WERI-Rb-1 (cell line): ENCODE measurements at regions not wholly inside any gene's neighbourhood (a gene's known extent, or its start where the extent isn't known, plus 50 kb on each side); places are given as distances from the start of the nearest gene placed in this dataset.

Source experiments
- DNase-seq: peaks from one replicate; pipeline ENCODE4 v3.0.0-alpha.2; 2020
- H3K27ac ChIP-seq: fragments of 250-450 bp; sonication (Bioruptor Pico); 2 replicates; pipeline ENCODE4 v1.5.1; 2020; ENCODE audit warnings: mild to moderate bottlenecking, moderate library complexity
- H3K27me3 ChIP-seq: fragments of 250-450 bp; sonication (Bioruptor Pico); 2 replicates; pipeline ENCODE4 v1.5.1; 2021; ENCODE audit warnings: mild to moderate bottlenecking, low read depth, moderate library complexity; ENCODE audit not compliant: insufficient read depth, severe bottlenecking
- H3K36me3 ChIP-seq: fragments of 250-450 bp; sonication (Bioruptor Pico); 2 replicates; pipeline ENCODE4 v1.5.1; 2020; ENCODE audit warnings: mild to moderate bottlenecking, moderate library complexity
- H3K4me3 ChIP-seq: 2 replicates; pipeline ENCODE4 v1.5.1; 2011; ENCODE audit warnings: low read depth, mild to moderate bottlenecking, control low read depth, low read length
- H3K9me3 ChIP-seq: fragments of 250-450 bp; sonication (Bioruptor Pico); 2 replicates; pipeline ENCODE4 v1.5.1; 2021; ENCODE audit warnings: mild to moderate bottlenecking, moderate library complexity; ENCODE audit not compliant: severe bottlenecking
- CTCF ChIP-seq: IDR thresholded peaks from 2 replicates; pipeline ENCODE4 v1.5.1; 2011; ENCODE audit warnings: low read depth, mild to moderate bottlenecking, control low read depth, inconsistent platforms, low read length

DNA sequence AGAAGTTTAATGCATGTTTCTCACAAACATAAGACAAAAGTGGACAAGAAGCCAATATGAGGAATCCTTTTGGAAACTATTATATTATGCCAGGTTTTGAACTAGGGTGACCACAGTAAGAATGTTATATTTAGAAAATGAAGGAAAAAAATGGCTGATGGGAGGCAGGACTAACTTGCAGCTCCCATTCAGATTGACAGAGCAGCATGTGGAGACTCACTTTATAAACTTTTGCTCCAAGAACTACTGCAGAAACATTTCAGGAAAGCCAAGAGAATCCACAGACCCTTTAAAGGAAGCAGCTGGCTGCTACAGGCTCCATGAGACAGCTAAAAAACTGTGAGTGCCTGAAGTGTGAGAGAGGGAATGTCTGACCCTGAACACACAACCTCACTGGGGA is 738.6 kb upstream of the GRIA3 start:
- no peak overlapping the region for H3K4me3 ChIP-seq
- peaks cover 11% of the 10 kb centered on the region for H3K27me3 ChIP-seq
- no peak for DNase-seq
- H3K36me3 ChIP-seq, result no peaks in the 10 kb centered on the region
- no peak for TF ChIP-seq CTCF
- H3K9me3 ChIP-seq, result no peaks in the 10 kb centered on the region
- no peak overlapping the region for H3K27ac ChIP-seq

- no peak for TF ChIP-seq CTCF
- no peak overlapping the region for H3K27ac ChIP-seq
- DNase-seq, result no peak
- no peaks in the 10 kb centered on the region for H3K36me3 ChIP-seq
- H3K9me3 ChIP-seq, result no peaks in the 10 kb centered on the region
- H3K4me3 ChIP-seq, result no peak overlapping the region
- peaks cover 32% of the 10 kb centered on the region for H3K27me3 ChIP-seq
These were observed 719.7 kb upstream of the GRIA3 start for GRCh38 chrX:122464341-122464740.

DNA sequence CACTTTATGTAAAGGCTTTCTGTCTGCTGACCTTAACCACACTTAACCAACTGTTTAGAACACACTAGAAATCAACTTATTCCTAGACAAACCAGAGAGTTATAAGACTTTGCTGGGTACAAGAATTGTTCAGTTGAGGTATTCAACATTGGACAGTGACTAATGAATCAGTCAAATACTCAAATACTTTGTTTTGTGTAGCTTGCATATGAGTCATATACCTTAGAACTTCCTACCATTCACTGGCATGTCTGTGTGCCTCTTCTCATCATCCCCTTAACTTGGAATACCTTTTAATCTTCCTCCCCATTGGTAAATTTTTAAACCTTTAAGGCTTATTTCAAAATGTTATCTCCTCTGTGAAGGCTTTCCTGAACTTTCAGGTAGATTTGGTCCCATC is 708.8 kb upstream of the GRIA3 start:
- Histone ChIP-seq H3K36me3 (no peaks in the 10 kb centered on the region), H3K27me3 (peaks cover 36% of the 10 kb centered on the region), H3K9me3 (no peaks in the 10 kb centered on the region), H3K4me3 (no peak overlapping the region), H3K27ac (no peak overlapping the region)
- TF ChIP-seq CTCF, result no peak
- no peak for DNase-seq

DNA sequence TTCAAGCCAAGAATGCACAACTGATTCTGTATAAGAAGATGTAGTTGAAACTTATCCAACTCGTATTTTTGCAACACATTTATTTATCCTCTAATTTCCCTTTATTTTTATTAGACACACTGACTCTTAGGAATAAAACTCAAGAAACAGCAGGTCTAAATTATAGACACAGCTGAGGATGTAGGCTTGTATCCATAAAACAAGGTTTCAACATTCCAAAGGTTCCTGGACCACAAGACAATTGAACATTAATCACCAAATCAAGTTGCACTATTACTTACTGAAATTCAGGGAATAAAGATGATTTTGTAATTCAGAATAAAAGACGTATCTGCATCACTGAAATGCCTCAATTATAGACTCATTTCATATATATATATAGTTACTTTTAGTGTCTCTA is 683.5 kb upstream of the GRIA3 start:
- TF ChIP-seq CTCF, result no peak
- Histone ChIP-seq H3K9me3 (no peaks in the 10 kb centered on the region), H3K27me3 (peaks cover 11% of the 10 kb centered on the region), H3K36me3 (no peaks in the 10 kb centered on the region), H3K27ac (no peak overlapping the region), H3K4me3 (no peak overlapping the region)
- DNase-seq, result no peak

- no peak for TF ChIP-seq CTCF
- no peaks in the 10 kb centered on the region for H3K9me3 ChIP-seq
These were observed 682.4 kb upstream of the GRIA3 start for GRCh38 chrX:122501652-122502051.

DNA sequence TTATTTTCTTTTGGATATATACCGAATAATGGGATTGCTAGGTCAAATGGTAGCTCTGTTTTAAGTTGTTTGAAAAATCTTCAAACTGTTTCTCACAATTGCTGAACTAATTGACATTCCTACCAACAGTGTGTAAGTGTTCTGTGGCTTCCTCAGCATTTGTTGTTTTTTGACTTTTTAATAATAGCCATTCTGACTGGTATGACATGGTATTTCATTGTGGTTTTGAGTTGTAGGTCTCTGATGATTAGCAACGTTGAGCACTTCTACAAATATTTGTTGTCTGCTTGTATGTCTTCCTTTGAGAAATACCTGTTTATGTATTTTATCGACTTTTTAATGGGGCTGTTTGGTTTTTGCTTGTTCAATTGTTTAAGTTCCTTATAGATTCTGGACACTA is 680.1 kb upstream of the GRIA3 start:
- TF ChIP-seq CTCF, result no peak
- Histone ChIP-seq H3K9me3 (no peaks in the 10 kb centered on the region), H3K4me3 (no peak overlapping the region), H3K36me3 (no peaks in the 10 kb centered on the region), H3K27me3 (peaks cover 6% of the 10 kb centered on the region), H3K27ac (no peak overlapping the region)
- DNase-seq, result no peak

More at GRCh38 chrX:122501652-122502051, 682.4 kb upstream of the GRIA3 start:
- H3K27ac ChIP-seq, result no peak overlapping the region
- H3K4me3 ChIP-seq, result no peak overlapping the region
- no peaks in the 10 kb centered on the region for H3K36me3 ChIP-seq
- peaks cover 3% of the 10 kb centered on the region for H3K27me3 ChIP-seq
- no peak for DNase-seq
